D721Med (cell line): ENCODE measurements at regions not wholly inside any gene's neighbourhood (a gene's known extent, or its start where the extent isn't known, plus 50 kb on each side); places are given as distances from the start of the nearest gene placed in this dataset.

ENCODE experiments used
- DNase-seq: peaks from one replicate; pipeline ENCODE4 v3.0.0; 2011; ENCODE audit warnings: low spot score; ENCODE audit not compliant: insufficient read length
- FAIRE-seq: peaks from 2 replicates; lab custom pipeline; 2011; peaks lifted over from hg19 to GRCh38; lab: Jason Lieb, UNC
- TF ChIP-seq, protein P1 (sequence below): IDR thresholded peaks from 2 replicates; pipeline ENCODE4 v1.5.1; 2012; ENCODE audit warnings: mild to moderate bottlenecking, control low read depth; ENCODE audit not compliant: insufficient read depth; ENCODE audit errors: missing control alignments

DNA sequence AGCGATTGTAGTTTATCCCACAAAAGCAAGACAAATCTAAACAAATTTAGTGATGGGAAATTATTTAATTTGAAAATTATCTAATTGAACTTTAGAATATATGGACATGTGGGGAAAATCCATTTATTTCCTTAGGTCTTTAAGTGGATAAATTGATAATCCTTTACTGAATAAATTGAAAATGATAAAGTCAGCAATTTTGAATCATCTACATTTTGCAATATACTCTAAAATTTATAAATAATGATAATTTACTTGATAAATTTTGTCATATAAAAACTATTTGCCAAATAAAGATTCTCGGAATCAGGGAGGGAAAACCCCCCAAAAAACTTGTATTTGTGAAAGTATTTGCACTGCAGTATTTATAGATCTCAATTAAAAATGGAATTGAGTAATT lies 875.3 kb upstream of the SLITRK5 start:
- DNase-seq (no peak), FAIRE-seq (no peak)
- TF ChIP-seq, protein P1, sequence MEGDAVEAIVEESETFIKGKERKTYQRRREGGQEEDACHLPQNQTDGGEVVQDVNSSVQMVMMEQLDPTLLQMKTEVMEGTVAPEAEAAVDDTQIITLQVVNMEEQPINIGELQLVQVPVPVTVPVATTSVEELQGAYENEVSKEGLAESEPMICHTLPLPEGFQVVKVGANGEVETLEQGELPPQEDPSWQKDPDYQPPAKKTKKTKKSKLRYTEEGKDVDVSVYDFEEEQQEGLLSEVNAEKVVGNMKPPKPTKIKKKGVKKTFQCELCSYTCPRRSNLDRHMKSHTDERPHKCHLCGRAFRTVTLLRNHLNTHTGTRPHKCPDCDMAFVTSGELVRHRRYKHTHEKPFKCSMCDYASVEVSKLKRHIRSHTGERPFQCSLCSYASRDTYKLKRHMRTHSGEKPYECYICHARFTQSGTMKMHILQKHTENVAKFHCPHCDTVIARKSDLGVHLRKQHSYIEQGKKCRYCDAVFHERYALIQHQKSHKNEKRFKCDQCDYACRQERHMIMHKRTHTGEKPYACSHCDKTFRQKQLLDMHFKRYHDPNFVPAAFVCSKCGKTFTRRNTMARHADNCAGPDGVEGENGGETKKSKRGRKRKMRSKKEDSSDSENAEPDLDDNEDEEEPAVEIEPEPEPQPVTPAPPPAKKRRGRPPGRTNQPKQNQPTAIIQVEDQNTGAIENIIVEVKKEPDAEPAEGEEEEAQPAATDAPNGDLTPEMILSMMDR: no peak

DNA sequence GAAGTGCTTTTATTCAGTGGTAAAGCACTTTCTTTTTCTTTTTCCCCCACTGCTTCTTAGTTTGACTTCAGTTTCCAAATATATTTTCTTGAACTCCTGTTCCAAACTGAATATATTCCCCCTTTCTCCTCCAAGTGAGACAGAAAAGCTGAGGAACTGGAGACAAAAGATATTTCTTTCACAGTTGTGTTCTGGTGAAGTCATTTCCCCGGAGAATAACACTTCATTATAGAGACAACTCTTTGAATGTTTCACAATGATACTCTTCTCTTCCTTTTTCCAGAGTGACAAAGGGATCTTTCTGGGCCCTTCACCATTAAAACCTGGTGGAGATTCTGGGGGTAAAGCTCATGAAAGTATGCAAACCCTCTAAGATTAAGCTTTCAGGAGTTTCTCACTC lies 860.8 kb upstream of the SLITRK5 start:
- peak; percentile 76 for FAIRE-seq
- TF ChIP-seq, protein P1: no peak
- DNase-seq: no peak

DNA sequence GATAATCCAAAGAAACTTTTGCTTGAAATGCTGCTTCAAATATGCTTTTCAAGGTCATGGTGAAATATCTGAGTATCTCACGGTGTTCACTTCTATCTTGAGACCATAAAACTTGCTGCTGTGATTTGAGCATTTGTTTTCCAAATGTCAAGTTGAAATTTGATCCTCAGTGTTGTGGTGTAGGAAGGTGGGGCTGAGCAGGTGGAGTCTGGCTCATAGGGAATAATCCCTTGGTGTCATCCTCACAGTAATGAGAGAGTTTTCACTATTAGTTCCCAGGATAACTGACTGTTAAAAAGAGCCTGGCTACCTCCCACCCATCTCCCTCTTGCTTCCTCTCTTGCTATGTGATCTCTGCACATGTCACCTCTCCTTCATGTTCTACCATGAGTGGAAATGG lies 858.0 kb upstream of the SLITRK5 start:
- FAIRE-seq: peak; percentile 70
- DNase-seq: no peak

DNA sequence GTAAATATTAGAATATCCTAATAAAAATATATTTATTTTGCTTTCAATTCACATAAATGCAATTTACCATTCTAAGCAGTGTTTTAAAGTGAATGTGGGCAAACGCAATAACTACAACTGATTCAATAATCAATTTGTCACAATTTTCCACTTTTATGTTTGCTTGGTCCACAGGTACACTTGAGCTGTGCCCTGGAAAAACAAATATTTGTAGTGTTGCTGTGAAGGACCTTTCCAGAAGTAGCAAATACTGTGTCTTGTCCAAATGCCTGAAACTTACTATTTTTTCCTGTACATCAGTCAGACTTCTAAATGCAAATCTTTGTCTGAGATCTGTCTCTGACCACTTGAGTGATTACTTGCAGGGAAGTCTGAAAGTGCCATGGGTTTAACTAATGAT lies 845.8 kb upstream of the SLITRK5 start:
- TF ChIP-seq, protein P1: no peak
- DNase-seq: no peak
- no peak for FAIRE-seq

More for the DNA sequence above, 858.0 kb upstream of the SLITRK5 start:
- TF ChIP-seq, protein P1: no peak

DNA sequence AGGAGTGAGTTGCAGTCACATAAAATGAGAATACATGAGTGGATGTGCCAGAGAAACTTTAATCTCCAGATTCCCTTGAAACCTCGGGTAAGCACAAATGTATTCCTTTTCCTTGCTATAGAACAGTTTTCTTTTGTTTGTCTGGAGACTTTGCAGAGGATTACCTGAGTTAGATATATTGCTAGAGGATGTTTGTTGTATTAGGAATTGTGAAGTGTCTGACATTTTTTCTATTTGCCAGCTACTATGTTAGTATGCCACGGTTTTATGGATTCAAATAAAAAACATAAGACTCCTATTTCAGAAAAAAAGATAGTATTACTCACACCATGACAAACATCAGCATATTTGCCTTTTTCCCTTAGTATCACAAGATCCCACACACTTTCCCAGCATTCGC lies 844.9 kb upstream of the SLITRK5 start:
- FAIRE-seq (peak; percentile 46), DNase-seq (no peak)
- TF ChIP-seq, protein P1: no peak

DNA sequence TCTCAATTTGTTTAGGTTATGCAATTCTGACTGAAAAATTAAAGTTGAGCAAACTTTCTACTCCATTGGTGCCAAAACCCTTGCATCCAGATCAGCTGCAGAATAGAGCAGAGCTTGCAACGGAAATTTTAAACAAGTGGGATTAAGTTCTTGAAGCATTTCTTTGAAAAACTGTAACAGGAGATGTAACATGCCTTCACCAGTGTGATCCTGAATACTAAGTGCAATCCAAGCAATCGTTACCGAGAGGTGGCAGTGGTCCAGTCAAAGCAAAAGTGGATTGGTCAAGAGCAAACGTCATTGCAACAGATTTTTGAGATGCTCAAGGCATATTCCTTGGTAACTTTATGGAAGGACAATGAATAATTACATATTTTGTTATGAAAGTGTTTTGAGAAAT lies 841.1 kb upstream of the SLITRK5 start:
- FAIRE-seq (no peak), DNase-seq (no peak)
- TF ChIP-seq, protein P1: no peak

DNA sequence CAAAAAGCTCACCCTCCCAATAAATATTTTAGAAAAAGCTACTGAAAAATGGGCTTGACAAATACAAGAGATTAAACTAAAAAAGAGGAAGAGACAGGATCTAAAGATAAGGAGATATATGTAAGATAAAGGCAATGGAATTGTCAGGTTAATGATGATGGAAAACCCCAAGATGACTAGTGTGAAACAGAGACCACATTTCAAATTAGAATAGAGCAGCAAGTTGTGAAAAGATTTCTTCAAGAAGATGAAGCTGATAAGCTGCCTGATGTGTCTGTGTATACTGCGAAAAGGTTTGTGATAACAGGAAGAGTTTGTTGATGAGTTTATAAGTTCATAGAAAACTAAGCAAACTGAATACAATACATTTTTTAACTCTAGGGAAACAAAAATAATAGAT lies 840.1 kb upstream of the SLITRK5 start:
- no peak for FAIRE-seq
- TF ChIP-seq, protein P1: no peak
- DNase-seq: no peak
